Lung (tissue), 11 donors: ENCODE measurements at regions not wholly inside any gene's neighbourhood (a gene's known extent, or its start where the extent isn't known, plus 50 kb on each side); places are given as distances from the start of the nearest gene placed in this dataset.
"Not testable (repeated sequence)": the region's sequence is repeated elsewhere in the genome, so short reads cannot be mapped to it uniquely, and the experiment has no call there.

ENCODE experiments used
- ATAC-seq: fragments of 200-7000 bp; cut with Tn5 transposase; one replicate; pipeline ENCODE4 v1.9.1; 2020; ENCODE audit warnings: moderate number of reproducible peaks; ENCODE audit not compliant: insufficient read depth, low FRiP score
- DNase-seq, 3 donors: peaks; one replicate each; pipeline ENCODE4 v3.0.0-alpha.2; 2013 to 2017
- H3K27ac ChIP-seq, 2 donors: one replicate each; pipeline ENCODE4 v1.5.1; 2013; ENCODE audit warnings: mild to moderate bottlenecking in 2 of 2, moderate library complexity in 2 of 2, control low read depth in 1 of 2, inconsistent platforms in 1 of 2, low read depth in 1 of 2, low read length in 1 of 2
- H3K27me3 ChIP-seq, 3 donors: one replicate each; pipeline ENCODE4 v1.5.1; 2013; ENCODE audit warnings: low read length in 2 of 3; ENCODE audit not compliant: control insufficient read depth in 3 of 3, insufficient read depth in 3 of 3
- H3K36me3 ChIP-seq, 4 donors: one replicate each; pipeline ENCODE4 v1.5.1; 2013; ENCODE audit warnings: low read length in 4 of 4, mild to moderate bottlenecking in 1 of 4, moderate library complexity in 1 of 4; ENCODE audit not compliant: control insufficient read depth in 4 of 4, insufficient read depth in 4 of 4
- H3K4me1 ChIP-seq, 5 donors: one replicate each; pipeline ENCODE4 v1.5.1; 2013; ENCODE audit warnings: low read length in 5 of 5, mild to moderate bottlenecking in 2 of 5, moderate library complexity in 1 of 5; ENCODE audit not compliant: control insufficient read depth in 5 of 5, insufficient read depth in 5 of 5
- H3K4me3 ChIP-seq: one replicate; pipeline ENCODE4 v1.5.1; 2013; ENCODE audit warnings: mild to moderate bottlenecking, control low read depth, moderate library complexity
- H3K9ac ChIP-seq, 2 donors: one replicate each; pipeline ENCODE4 v1.5.1; 2013; ENCODE audit warnings: low read length in 2 of 2, control low read depth in 1 of 2; ENCODE audit not compliant: insufficient read depth in 1 of 2
- H3K9me3 ChIP-seq, 4 donors: one replicate each; pipeline ENCODE4 v1.5.1; 2013; ENCODE audit warnings: low read length in 3 of 4, mild to moderate bottlenecking in 1 of 4, moderate library complexity in 1 of 4; ENCODE audit not compliant: control insufficient read depth in 4 of 4, insufficient read depth in 3 of 4
- WGBS, 2 donors: extraction: QIAGEN DNeasy Blood & Tissue Kit; methylation state at CpG; one replicate each; pipeline ENCODE4 v1.1.7; 2013; 5-methylcytosine and 5-hydroxymethylcytosine counted together
- TF ChIP-seq, protein P1 (sequence below): IDR thresholded peaks from 2 replicates; pipeline ENCODE4 v1.5.1; 2012; ENCODE audit warnings: mild to moderate bottlenecking; ENCODE audit errors: control extremely low read depth, extremely low read depth
- donor health status: control.
- donor health status: control.
- donor health status: Bipolar disorder and iron deficiency.
- donor health status: healthy.
- donor health status: DM: yes; HTN: yes; CAD: no.

DNA sequence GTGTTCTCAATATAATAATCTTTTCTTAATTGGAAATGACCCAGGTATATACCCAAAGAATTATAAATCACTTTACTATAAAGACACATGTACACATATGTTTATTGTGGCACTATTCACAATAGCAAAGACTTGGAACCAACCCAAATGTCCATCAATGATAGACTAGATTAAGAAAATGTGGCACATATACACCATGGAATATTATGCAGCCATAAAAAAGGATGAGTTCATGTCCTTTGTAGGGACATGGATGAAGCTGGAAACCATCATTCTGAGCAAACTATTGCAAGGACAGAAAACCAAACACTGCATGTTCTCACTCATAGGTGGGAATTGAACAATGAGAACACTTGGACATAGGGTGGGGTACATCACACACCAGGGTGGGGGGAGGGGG is 56.8 kb downstream of the SCGB2B2 start:
- not testable (repeated sequence) for H3K36me3 ChIP-seq, H3K27ac ChIP-seq, H3K9ac ChIP-seq, H3K27me3 ChIP-seq, H3K9me3 ChIP-seq, H3K4me3 ChIP-seq, DNase-seq, H3K4me1 ChIP-seq, ATAC-seq

DNA sequence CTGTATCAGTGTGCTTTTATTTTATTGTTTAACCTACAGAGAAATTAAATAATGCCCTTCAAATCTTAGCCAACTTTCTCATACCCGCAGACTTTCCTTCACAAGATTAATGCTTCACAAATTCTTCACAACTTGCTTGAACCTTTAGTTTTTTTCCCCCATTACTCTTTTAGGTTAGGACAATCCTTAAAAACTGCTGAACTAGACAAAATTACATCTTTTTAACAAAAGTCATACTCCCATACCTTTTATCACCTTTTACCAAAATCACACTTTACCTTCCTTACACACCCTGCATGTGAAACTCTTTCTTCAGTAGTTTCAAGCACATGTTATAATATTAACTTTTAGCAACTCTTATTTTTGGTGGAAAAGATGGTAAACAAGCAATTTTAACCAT is 58.5 kb downstream of the SCGB2B2 start:
- no peak for ATAC-seq
- 98 to 100% methylated on average over 1 of the region's 1 CpG for WGBS, 2 donors

DNA sequence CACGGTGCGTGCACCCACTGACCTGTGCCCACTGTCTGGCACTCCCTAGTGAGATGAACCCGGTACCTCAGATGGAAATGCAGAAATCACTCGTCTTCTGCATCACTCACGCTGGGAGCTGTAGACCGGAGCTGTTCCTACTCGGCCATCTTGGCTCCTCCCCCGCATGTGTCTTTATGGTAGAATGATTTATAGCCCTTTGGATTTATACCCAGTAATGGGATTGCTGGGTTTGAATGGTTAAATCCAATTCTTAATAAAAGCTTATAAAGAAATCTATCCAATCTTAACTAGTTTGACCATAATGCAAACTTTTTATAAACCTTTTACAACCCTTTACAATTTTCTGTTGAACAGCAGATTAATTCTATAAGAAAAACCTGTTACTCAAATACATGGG is 59.0 kb downstream of the SCGB2B2 start:
- not testable (repeated sequence) for H3K9me3 ChIP-seq, H3K4me1 ChIP-seq, DNase-seq, H3K9ac ChIP-seq, H3K4me3 ChIP-seq, H3K27ac ChIP-seq, ATAC-seq, H3K36me3 ChIP-seq, H3K27me3 ChIP-seq
- WGBS, 2 donors = 90 to 96% methylated on average over 5 to 8 of the region's 8 CpGs

More for the DNA sequence above, 58.5 kb downstream of the SCGB2B2 start:
- no peak overlapping the region for H3K27ac ChIP-seq
- H3K9me3 ChIP-seq = peaks cover 0 to 6% (median 3%) of the 10 kb centered on the region in 4 donors
- TF ChIP-seq, protein P1, sequence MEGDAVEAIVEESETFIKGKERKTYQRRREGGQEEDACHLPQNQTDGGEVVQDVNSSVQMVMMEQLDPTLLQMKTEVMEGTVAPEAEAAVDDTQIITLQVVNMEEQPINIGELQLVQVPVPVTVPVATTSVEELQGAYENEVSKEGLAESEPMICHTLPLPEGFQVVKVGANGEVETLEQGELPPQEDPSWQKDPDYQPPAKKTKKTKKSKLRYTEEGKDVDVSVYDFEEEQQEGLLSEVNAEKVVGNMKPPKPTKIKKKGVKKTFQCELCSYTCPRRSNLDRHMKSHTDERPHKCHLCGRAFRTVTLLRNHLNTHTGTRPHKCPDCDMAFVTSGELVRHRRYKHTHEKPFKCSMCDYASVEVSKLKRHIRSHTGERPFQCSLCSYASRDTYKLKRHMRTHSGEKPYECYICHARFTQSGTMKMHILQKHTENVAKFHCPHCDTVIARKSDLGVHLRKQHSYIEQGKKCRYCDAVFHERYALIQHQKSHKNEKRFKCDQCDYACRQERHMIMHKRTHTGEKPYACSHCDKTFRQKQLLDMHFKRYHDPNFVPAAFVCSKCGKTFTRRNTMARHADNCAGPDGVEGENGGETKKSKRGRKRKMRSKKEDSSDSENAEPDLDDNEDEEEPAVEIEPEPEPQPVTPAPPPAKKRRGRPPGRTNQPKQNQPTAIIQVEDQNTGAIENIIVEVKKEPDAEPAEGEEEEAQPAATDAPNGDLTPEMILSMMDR = no peak
- no peaks in the 10 kb centered on the region for H3K36me3 ChIP-seq
- H3K9ac ChIP-seq = no peak overlapping the region
- no peak for DNase-seq
- H3K4me3 ChIP-seq = no peak overlapping the region
- H3K27me3 ChIP-seq = no peaks in the 10 kb centered on the region
- H3K4me1 ChIP-seq = no peaks in the 10 kb centered on the region

DNA sequence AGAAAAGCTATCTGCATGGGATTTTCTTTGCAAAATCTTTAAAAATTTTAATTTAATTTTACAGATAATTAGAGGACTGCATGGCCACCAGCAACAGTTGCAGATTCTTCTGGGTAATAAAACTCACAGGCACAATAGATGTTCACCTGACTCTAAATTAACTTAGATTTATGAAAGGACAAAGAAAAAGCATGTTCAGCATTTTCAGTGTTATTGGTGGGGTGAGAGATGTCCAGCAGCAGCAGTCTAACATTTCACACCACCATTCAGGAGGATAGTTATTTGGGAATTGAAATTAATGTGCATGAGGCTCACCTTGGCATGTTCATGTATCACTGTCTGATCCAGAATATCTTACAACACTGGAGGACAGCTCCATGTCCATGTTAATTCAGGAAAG is 74.0 kb downstream of the SCGB2B2 start:
- Histone ChIP-seq H3K4me1 (no peaks in the 10 kb centered on the region), H3K9ac (no peak overlapping the region), H3K4me3 (no peak overlapping the region), H3K27ac (no peak overlapping the region), H3K9me3 (peaks cover 3 to 6% (median 4%) of the 10 kb centered on the region in 4 donors), H3K36me3 (no peaks in the 10 kb centered on the region), H3K27me3 (no peaks in the 10 kb centered on the region)
- DNase-seq = no peak
- ATAC-seq = no peak
- TF ChIP-seq, protein P1 = no peak

DNA sequence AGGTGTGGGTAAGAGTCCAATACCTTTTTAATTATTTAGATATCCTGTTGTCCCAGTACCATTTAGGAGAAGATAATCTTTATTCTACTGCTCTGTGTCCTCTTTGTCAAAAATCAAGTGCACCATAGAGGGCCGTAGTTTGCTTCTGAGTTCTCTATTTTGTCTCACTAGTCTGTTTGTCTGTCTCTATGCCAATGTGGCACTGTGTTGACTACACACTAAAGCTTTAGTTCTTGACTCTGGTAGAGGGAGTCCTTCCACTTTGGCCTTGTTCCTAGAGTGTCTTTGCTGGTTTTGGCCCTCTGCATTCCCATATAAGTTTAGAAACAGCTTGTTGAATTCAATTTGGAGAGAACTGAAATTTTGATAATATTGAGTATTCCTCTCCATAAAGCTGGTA is 75.9 kb downstream of the SCGB2B2 start:
- Histone ChIP-seq H3K27ac (no peak overlapping the region), H3K4me3 (no peak overlapping the region), H3K9ac (no peak overlapping the region), H3K9me3 (peaks cover 0 to 3% (median 3%) of the 10 kb centered on the region in 4 donors), H3K4me1 (no peaks in the 10 kb centered on the region), H3K27me3 (no peaks in the 10 kb centered on the region), H3K36me3 (no peaks in the 10 kb centered on the region)
- no peak for DNase-seq
- TF ChIP-seq, protein P1 = no peak
- no peak for ATAC-seq
- 93 to 96% methylated on average over 1 of the region's 1 CpG for whole genome bisulfite sequencing, 2 donors
